ENCODE measurements at regions not wholly inside any gene's neighbourhood (a gene's known extent, or its start where the extent isn't known, plus 50 kb on each side); places are given as distances from the start of the nearest gene placed in this dataset.

DNA sequence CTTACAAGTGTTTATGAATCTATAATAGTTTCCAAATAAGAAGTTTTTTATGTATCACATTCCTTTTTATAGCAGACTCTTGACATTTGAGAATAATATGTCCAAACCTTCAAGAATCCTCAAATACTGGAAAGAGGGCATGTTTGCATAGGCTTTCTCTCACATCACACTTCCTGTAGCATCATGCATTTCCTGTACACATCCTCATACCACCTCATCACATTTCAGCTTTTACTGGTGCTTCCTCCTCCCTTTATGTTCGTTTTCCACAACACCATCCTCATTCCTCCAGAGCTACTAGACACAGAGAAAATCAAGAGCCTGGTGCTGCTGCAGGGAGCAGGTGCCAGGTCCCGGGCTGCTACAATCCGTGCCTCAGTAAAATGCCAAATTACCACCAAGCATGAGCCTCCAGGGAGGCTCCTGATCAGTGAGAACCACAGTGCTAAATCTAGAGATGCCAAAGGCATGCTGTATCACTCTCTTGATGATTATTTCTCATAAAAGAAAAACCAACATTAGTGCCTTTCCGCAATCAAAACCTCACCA, 137.7 kb upstream of the CYP1B1 start:
- TF ChIP-seq ARNT (IDR thresholded peaks at IDR 0.05) (no peak), FOXM1 (IDR thresholded peaks at IDR 0.05; ENCODE audit: borderline replicate concordance) (no peak), ZNF384 (IDR thresholded peaks at IDR 0.05) (no peak), TARDBP (IDR thresholded peaks at IDR 0.05) (no peak), NFRKB (IDR thresholded peaks at IDR 0.05) (no peak), FOXA1 (IDR thresholded peaks at IDR 0.05) (no peak), CTBP1 (IDR thresholded peaks at IDR 0.05; ENCODE audit: borderline replicate concordance) (no peak)

All from HEK293T (cell line).